D721Med (cell line): ENCODE measurements at regions not wholly inside any gene's neighbourhood (a gene's known extent, or its start where the extent isn't known, plus 50 kb on each side); places are given as distances from the start of the nearest gene placed in this dataset.

Experiments used
- DNase-seq: peaks from one replicate; pipeline ENCODE4 v3.0.0; 2011; ENCODE audit warnings: low spot score; ENCODE audit not compliant: insufficient read length
- FAIRE-seq: peaks from 2 replicates; lab custom pipeline; 2011; peaks lifted over from hg19 to GRCh38; lab: Jason Lieb, UNC
- CTCF ChIP-seq: IDR thresholded peaks from 2 replicates; pipeline ENCODE4 v1.5.1; 2012; ENCODE audit warnings: mild to moderate bottlenecking, control low read depth; ENCODE audit not compliant: insufficient read depth; ENCODE audit errors: missing control alignments

GRCh38 chr13:23956106-23956505 is 58.8 kb upstream of the C1QTNF9B start:
- no peak for TF ChIP-seq CTCF
- FAIRE-seq = no peak
- no peak for DNase-seq

GRCh38 chr13:23957981-23958380 is 60.7 kb upstream of the C1QTNF9B start:
- DNase-seq (no peak), FAIRE-seq (no peak)
- TF ChIP-seq CTCF = no peak

- FAIRE-seq (no peak), DNase-seq (no peak)
Observed at GRCh38 chr13:23959231-23959862, 62.0 kb upstream of the C1QTNF9B start.

GRCh38 chr13:23960566-23961156 is 63.4 kb upstream of the C1QTNF9B start:
- no peak for FAIRE-seq
- no peak for DNase-seq
- TF ChIP-seq CTCF = peak; percentile 82

More at GRCh38 chr13:23959231-23959862, 62.0 kb upstream of the C1QTNF9B start:
- TF ChIP-seq CTCF = no peak

GRCh38 chr13:23963184-23963931 is 66.1 kb upstream of the C1QTNF9B start:
- no peak for DNase-seq
- no peak for FAIRE-seq
- TF ChIP-seq CTCF = no peak

GRCh38 chr13:23963947-23964346 is 66.6 kb upstream of the C1QTNF9B start:
- DNase-seq (no peak), FAIRE-seq (no peak)

More at GRCh38 chr13:23963947-23964346, 66.6 kb upstream of the C1QTNF9B start:
- no peak for TF ChIP-seq CTCF
